HG02678 (cell line): ENCODE measurements at regions not wholly inside any gene's neighbourhood (a gene's known extent, or its start where the extent isn't known, plus 50 kb on each side); places are given as distances from the start of the nearest gene placed in this dataset.
"Not testable (repeated sequence)": the region's sequence is repeated elsewhere in the genome, so short reads cannot be mapped to it uniquely, and the experiment has no call there.

Source experiments
- ATAC-seq: cut with Tn5 transposase; IDR thresholded peaks from one replicate; pipeline ENCODE4 v1.9.1; 2021; ENCODE audit warnings: mild to moderate bottlenecking, moderate library complexity; ENCODE audit not compliant: unreplicated experiment

GRCh38 chr3:81884791-81885190 is 123.3 kb upstream of the GBE1 start:
- no peak for ATAC-seq

- no peak for ATAC-seq
Measured at GRCh38 chr3:81876826-81877225, 115.4 kb upstream of the GBE1 start.

- no peak for ATAC-seq
Measured at GRCh38 chr3:81874738-81875137, 113.3 kb upstream of the GBE1 start.

GRCh38 chr3:81872566-81872965 is 111.1 kb upstream of the GBE1 start:
- ATAC-seq, result no peak

GRCh38 chr3:81871358-81872155 is 110.1 kb upstream of the GBE1 start:
- ATAC-seq, result no peak

- ATAC-seq, result no peak
Measured at GRCh38 chr3:81869382-81869781, 107.9 kb upstream of the GBE1 start.

GRCh38 chr3:81868597-81868996 is 107.2 kb upstream of the GBE1 start:
- no peak for ATAC-seq

- no peak for ATAC-seq
Measured at GRCh38 chr3:81867875-81868274, 106.4 kb upstream of the GBE1 start.

GRCh38 chr3:81865164-81865563 is 103.7 kb upstream of the GBE1 start:
- not testable (repeated sequence) for ATAC-seq

GRCh38 chr3:81864272-81864671 is 102.8 kb upstream of the GBE1 start:
- no peak for ATAC-seq

- ATAC-seq, result no peak
Measured at GRCh38 chr3:81863756-81864155, 102.3 kb upstream of the GBE1 start.

GRCh38 chr3:81861593-81861992 is 100.1 kb upstream of the GBE1 start:
- no peak for ATAC-seq

- ATAC-seq, result no peak
Measured at GRCh38 chr3:81859524-81859923, 98.1 kb upstream of the GBE1 start.

- no peak for ATAC-seq
Measured at GRCh38 chr3:81853431-81853830, 92.0 kb upstream of the GBE1 start.

- no peak for ATAC-seq
Measured at GRCh38 chr3:81851176-81851575, 89.7 kb upstream of the GBE1 start.

GRCh38 chr3:81846988-81847387 is 85.5 kb upstream of the GBE1 start:
- ATAC-seq, result no peak

- ATAC-seq, result no peak
Measured at GRCh38 chr3:81841540-81841939, 80.1 kb upstream of the GBE1 start.

GRCh38 chr3:81839504-81840094 is 78.2 kb upstream of the GBE1 start:
- no peak for ATAC-seq

- no peak for ATAC-seq
Measured at GRCh38 chr3:81838457-81838856, 77.0 kb upstream of the GBE1 start.

- ATAC-seq, result no peak
Measured at GRCh38 chr3:81837071-81837593, 75.7 kb upstream of the GBE1 start.

- no peak for ATAC-seq
Measured at GRCh38 chr3:81829937-81830336, 68.5 kb upstream of the GBE1 start.

- ATAC-seq, result not testable (repeated sequence)
Measured at GRCh38 chr3:81829272-81829671, 67.8 kb upstream of the GBE1 start.
